ENCODE measurements at regions not wholly inside any gene's neighbourhood (a gene's known extent, or its start where the extent isn't known, plus 50 kb on each side); places are given as distances from the start of the nearest gene placed in this dataset.

- no peak for TF ChIP-seq EZH2 (IDR thresholded peaks at IDR 0.05; ENCODE audit: low read length)
- no peak for TF ChIP-seq CTCF (optimal IDR thresholded peaks at IDR 0.05 in 1 of 3, IDR thresholded peaks at IDR 0.05 in 1 of 3, conservative IDR thresholded peaks at IDR 0.05 in 1 of 3; ENCODE audit: extremely low read depth in 1 of 3, insufficient read depth in 2 of 3, low read length in 3 of 3)
Measured at GRCh38 chr21:27034796-27035195, 67.9 kb upstream of the ADAMTS5 start.
